22Rv1 (cell line): ENCODE measurements at regions not wholly inside any gene's neighbourhood (a gene's known extent, or its start where the extent isn't known, plus 50 kb on each side); places are given as distances from the start of the nearest gene placed in this dataset.

Experiments
- H3K27ac ChIP-seq: fragments of 450-650 bp; 2 replicates; pipeline ENCODE4 v1.5.1; 2017
- ZFX ChIP-seq: fragments of 450-650 bp; IDR thresholded peaks from 2 replicates; pipeline ENCODE4 v1.6.1; 2017; ENCODE audit warnings: antibody characterized with exemption, borderline replicate concordance
- TF ChIP-seq, protein P1 (sequence below): fragments of 450-650 bp; IDR thresholded peaks from 2 replicates; pipeline ENCODE4 v1.5.1; 2017; ENCODE audit warnings: mild to moderate bottlenecking

DNA sequence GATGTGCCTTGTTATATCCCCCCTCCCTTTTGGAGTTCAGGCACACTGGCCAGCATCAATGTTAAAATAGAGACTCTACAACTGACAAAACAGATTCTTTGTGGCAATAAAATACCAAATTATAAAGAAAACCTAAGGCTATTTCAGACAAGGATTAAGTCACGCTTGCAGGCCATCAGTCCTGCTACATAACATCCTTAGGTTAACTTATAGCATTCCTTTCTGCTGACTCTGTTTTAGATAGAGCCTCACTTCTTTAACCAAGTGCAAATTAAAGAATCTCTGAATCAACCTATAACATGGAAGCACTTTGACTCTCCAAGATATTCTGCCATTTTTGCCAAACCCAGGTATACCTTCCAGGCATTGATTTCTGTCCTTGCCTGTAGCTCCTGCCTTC lies 784.6 kb downstream of the RNF144A start:
- no peak overlapping the region for H3K27ac ChIP-seq
- no peak for TF ChIP-seq ZFX
- TF ChIP-seq, protein P1, sequence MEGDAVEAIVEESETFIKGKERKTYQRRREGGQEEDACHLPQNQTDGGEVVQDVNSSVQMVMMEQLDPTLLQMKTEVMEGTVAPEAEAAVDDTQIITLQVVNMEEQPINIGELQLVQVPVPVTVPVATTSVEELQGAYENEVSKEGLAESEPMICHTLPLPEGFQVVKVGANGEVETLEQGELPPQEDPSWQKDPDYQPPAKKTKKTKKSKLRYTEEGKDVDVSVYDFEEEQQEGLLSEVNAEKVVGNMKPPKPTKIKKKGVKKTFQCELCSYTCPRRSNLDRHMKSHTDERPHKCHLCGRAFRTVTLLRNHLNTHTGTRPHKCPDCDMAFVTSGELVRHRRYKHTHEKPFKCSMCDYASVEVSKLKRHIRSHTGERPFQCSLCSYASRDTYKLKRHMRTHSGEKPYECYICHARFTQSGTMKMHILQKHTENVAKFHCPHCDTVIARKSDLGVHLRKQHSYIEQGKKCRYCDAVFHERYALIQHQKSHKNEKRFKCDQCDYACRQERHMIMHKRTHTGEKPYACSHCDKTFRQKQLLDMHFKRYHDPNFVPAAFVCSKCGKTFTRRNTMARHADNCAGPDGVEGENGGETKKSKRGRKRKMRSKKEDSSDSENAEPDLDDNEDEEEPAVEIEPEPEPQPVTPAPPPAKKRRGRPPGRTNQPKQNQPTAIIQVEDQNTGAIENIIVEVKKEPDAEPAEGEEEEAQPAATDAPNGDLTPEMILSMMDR: no peak

DNA sequence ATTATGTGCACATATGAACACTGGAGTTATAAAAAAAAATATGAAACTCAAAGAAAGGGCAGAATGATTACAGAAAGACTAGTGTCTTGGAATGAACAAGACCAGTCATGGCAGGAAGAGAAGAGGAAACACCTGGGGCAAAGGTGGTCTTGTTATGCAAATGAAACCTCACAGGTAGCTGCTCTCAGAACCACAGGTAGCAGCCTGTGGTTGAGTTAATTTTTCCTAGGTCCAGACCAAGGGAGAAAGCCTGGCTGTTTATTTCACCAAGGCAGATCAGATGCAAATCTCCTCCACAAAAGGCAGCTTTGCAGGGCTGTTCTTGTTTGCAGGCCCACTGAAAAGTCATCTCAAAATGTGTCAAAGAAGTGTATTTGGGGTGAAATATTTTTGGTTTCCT lies 785.8 kb downstream of the RNF144A start:
- H3K27ac ChIP-seq: no peak overlapping the region
- TF ChIP-seq, protein P1: no peak
- no peak for TF ChIP-seq ZFX

DNA sequence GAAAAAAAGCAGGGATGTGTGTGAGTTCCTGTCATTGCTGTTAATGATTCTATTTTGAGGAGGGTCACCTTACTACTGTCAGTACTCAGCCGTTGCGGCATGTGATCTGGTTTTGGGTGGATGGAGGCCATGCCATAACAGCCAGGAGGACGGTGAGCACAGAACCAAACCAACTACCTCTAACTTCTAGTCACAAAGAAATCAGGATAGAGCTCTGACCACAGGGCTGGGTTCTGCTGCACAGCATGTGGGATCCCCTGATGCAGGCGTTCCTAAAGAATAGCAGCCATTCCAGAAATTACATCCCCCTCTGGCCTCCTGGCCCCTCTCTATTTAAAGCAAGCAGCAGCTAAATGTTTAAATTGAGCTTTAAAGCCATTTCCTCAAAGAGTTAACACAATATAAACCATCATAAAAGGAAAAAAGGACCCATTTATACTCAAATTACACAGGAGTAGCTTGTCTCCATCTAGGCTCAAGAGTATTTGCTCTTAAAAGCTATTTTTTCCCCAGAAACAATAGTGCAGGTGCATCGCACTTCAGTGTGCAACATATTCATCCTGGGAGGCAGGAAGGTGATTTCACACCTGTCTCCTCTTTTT lies 786.4 kb downstream of the RNF144A start:
- TF ChIP-seq, protein P1: no peak
- no peak for TF ChIP-seq ZFX

DNA sequence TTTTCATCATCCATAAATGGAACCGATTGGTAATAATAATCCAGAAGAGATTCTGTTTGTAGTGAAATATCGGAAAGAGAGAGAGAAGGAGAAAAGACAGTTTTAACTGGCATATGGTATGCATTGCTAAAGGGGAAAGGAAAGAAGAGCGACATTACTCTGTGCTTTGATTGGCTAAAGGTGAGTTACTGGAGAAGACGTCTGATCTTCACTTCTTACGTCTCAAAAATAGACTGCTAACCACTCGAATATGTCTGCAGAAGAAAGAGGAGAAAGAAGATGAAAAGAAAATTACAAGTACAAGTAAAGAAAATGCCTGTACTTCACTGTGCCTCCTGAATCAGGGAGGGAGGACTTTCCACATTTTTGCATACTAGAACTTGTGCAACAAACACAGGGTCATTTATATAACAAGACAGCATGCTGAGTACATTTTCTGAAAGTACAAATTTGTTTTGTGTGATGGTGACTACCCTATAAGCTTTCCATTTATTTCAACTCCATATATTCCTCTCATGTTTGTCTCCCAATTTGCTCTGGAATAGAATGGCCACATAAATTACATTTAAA lies 787.2 kb downstream of the RNF144A start:
- TF ChIP-seq ZFX: no peak
- TF ChIP-seq, protein P1: no peak
- no peak overlapping the region for H3K27ac ChIP-seq

More for the DNA sequence above, 786.4 kb downstream of the RNF144A start:
- no peak overlapping the region for H3K27ac ChIP-seq

DNA sequence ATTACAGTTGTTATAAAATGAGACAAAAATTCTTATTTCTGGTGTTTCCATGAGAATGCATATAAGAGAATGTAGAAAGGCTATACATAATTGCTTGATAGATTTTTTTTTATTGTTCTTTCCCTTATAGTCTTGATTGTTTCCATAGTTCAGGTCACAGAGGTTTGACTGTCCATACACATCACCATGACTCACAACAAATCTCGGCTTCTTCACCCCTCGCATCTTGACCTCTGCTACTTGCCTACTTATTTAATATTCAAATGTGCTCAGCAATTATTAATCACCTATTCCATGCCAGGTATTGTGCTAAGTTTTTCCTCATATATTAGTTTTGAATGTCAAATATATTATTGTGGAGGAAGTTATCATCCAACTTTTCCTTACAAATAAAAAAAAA lies 789.6 kb downstream of the RNF144A start:
- H3K27ac ChIP-seq: no peak overlapping the region
- TF ChIP-seq ZFX: no peak
- TF ChIP-seq, protein P1: no peak

DNA sequence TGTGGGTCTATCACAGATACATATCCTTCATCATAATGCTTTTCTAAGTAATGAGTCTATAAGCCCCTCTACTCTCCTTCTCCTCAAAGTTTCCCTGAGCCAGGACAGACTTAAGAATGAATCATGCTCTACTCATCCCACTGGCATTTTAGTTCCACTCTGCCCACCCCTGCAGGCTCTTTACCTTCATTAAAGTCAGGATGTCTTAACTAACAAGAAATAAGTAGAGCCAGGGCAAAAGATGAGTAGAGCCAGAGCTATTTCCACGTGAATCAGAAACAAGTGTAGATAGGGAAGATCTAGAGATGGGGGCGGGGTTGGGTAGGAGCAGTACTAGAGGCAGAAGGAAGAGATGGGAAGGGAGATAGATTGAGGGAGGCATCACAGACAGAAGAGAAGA lies 790.5 kb downstream of the RNF144A start:
- no peak overlapping the region for H3K27ac ChIP-seq
- TF ChIP-seq, protein P1: no peak
- no peak for TF ChIP-seq ZFX

DNA sequence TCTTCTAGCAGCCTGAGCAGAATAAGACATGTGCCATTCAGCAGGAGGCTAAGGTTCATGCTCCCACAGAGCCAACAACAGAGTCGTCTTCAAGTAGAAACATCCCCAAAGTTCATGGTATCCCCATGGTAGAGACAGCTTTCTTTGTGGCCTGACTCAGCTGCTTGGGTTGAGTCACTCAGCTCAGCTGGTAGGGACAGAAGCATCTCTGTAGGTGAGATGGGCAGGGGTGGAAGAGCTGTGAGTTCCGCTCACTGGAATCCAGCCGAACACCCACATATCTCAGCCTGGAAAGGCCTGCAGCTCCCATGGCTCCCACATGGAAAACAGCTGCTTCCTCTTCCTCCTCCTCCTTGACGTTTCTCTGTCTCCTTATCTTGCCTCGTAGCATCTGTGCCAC lies 792.7 kb downstream of the RNF144A start:
- TF ChIP-seq, protein P1: no peak
- TF ChIP-seq ZFX: no peak
- H3K27ac ChIP-seq: no peak overlapping the region
